ENCODE measurements at regions not wholly inside any gene's neighbourhood (a gene's known extent, or its start where the extent isn't known, plus 50 kb on each side); places are given as distances from the start of the nearest gene placed in this dataset.

- Histone ChIP-seq H3K9ac (ENCODE audit: low read depth, low read length, poor library complexity) (no peak overlapping the region), H3K27ac (replicated peaks; ENCODE audit: low read length) (no peak overlapping the region), H2BK15ac (ENCODE audit: low read length) (no peak overlapping the region), H2AFZ (ENCODE audit: low read length) (no peak overlapping the region), H4K91ac (ENCODE audit: low read depth, low read length, poor library complexity) (no peak overlapping the region), H2AK5ac (ENCODE audit: low read depth, low read length) (no peak overlapping the region), H2BK5ac (ENCODE audit: low read length) (no peak overlapping the region), H3K14ac (ENCODE audit: low read length) (no peak overlapping the region), H3K9me3 (replicated peaks in 1 of 2; ENCODE audit: control insufficient read depth in 2 of 2, insufficient read depth in 1 of 2, low read depth in 1 of 2, low read length in 2 of 2) (no peaks in the 10 kb centered on the region), H3K23ac (ENCODE audit: low read depth, low read length, poor library complexity) (no peak overlapping the region), H3K18ac (ENCODE audit: low read length) (peak overlapping the region; percentile 21), H2BK12ac (ENCODE audit: low read length) (no peak overlapping the region), H3K4me3 (ENCODE audit: low read length in 2 of 2) (no peak overlapping the region), H3K36me3 (replicated peaks in 1 of 2; ENCODE audit: control insufficient read depth in 2 of 2, insufficient read depth in 2 of 2, low read length in 2 of 2) (no peaks in the 10 kb centered on the region), H2BK120ac (ENCODE audit: low read depth, low read length) (no peak overlapping the region), H4K8ac (ENCODE audit: low read depth, low read length) (no peak overlapping the region), H3K4me1 (ENCODE audit: control insufficient read depth in 2 of 2, insufficient read depth in 1 of 2, low read depth in 1 of 2, low read length in 2 of 2) (no peaks in the 10 kb centered on the region), H3K4ac (ENCODE audit: low read length) (no peak overlapping the region), H3K4me2 (ENCODE audit: insufficient read depth, low read length, poor library complexity, severe bottlenecking) (no peak overlapping the region), H3K79me1 (ENCODE audit: low read depth, low read length) (no peaks in the 10 kb centered on the region), H3K27me3 (ENCODE audit: control insufficient read depth in 3 of 3, insufficient read depth in 3 of 3, low read depth in 1 of 3, low read length in 3 of 3) (no peaks in the 10 kb centered on the region)
- WGBS, 2 donors (ENCODE audit: extremely low coverage in 2 of 2, insufficient read length in 2 of 2, insufficient replicate concordance in 1 of 2) = no CpG with 5 or more reads among the region's 5 CpGs
- no peak for DNase-seq (ENCODE audit: low spot score)
These were observed 52.0 kb upstream of the IRX6 start for GRCh38 chr16:55271945-55272513.

- H3K4me3 ChIP-seq (ENCODE audit: low read length in 2 of 2) = no peak overlapping the region
- no peak overlapping the region for H3K18ac ChIP-seq (ENCODE audit: low read length)
- H3K27me3 ChIP-seq (ENCODE audit: control insufficient read depth in 3 of 3, insufficient read depth in 3 of 3, low read depth in 1 of 3, low read length in 3 of 3) = no peaks in the 10 kb centered on the region
- no peak overlapping the region for H2BK15ac ChIP-seq (ENCODE audit: low read length)
- WGBS, 2 donors (ENCODE audit: extremely low coverage in 2 of 2, insufficient read length in 2 of 2, insufficient replicate concordance in 1 of 2) = no CpG with 5 or more reads among the region's 1 CpG
- no peak overlapping the region for H2AK5ac ChIP-seq (ENCODE audit: low read depth, low read length)
- H3K23ac ChIP-seq (ENCODE audit: low read depth, low read length, poor library complexity) = no peak overlapping the region
- no peak overlapping the region for H3K27ac ChIP-seq (replicated peaks; ENCODE audit: low read length)
- no peaks in the 10 kb centered on the region for H3K36me3 ChIP-seq (replicated peaks in 1 of 2; ENCODE audit: control insufficient read depth in 2 of 2, insufficient read depth in 2 of 2, low read length in 2 of 2)
- no peak overlapping the region for H3K4ac ChIP-seq (ENCODE audit: low read length)
- no peak overlapping the region for H4K91ac ChIP-seq (ENCODE audit: low read depth, low read length, poor library complexity)
- H2BK5ac ChIP-seq (ENCODE audit: low read length) = no peak overlapping the region
- no peak overlapping the region for H2AFZ ChIP-seq (ENCODE audit: low read length)
- no peak for DNase-seq (ENCODE audit: low spot score)
- no peak overlapping the region for H3K4me2 ChIP-seq (ENCODE audit: insufficient read depth, low read length, poor library complexity, severe bottlenecking)
- no peaks in the 10 kb centered on the region for H3K79me1 ChIP-seq (ENCODE audit: low read depth, low read length)
- no peak overlapping the region for H3K9ac ChIP-seq (ENCODE audit: low read depth, low read length, poor library complexity)
- H3K14ac ChIP-seq (ENCODE audit: low read length) = no peak overlapping the region
- H4K8ac ChIP-seq (ENCODE audit: low read depth, low read length) = no peak overlapping the region
- no peaks in the 10 kb centered on the region for H3K4me1 ChIP-seq (ENCODE audit: control insufficient read depth in 2 of 2, insufficient read depth in 1 of 2, low read depth in 1 of 2, low read length in 2 of 2)
- no peaks in the 10 kb centered on the region for H3K9me3 ChIP-seq (replicated peaks in 1 of 2; ENCODE audit: control insufficient read depth in 2 of 2, insufficient read depth in 1 of 2, low read depth in 1 of 2, low read length in 2 of 2)
- no peak overlapping the region for H2BK12ac ChIP-seq (ENCODE audit: low read length)
- no peak overlapping the region for H2BK120ac ChIP-seq (ENCODE audit: low read depth, low read length)
These were observed 51.3 kb upstream of the IRX6 start for GRCh38 chr16:55272744-55273143.

GRCh38 chr16:55273356-55273755 lies 50.6 kb upstream of the IRX6 start:
- H3K18ac ChIP-seq (ENCODE audit: low read length) = no peak overlapping the region
- H3K14ac ChIP-seq (ENCODE audit: low read length) = no peak overlapping the region
- no peak overlapping the region for H3K4me2 ChIP-seq (ENCODE audit: insufficient read depth, low read length, poor library complexity, severe bottlenecking)
- H3K4me1 ChIP-seq (ENCODE audit: control insufficient read depth in 2 of 2, insufficient read depth in 1 of 2, low read depth in 1 of 2, low read length in 2 of 2) = no peaks in the 10 kb centered on the region
- no peak overlapping the region for H2AK5ac ChIP-seq (ENCODE audit: low read depth, low read length)
- no peak overlapping the region for H3K23ac ChIP-seq (ENCODE audit: low read depth, low read length, poor library complexity)
- H3K36me3 ChIP-seq (replicated peaks in 1 of 2; ENCODE audit: control insufficient read depth in 2 of 2, insufficient read depth in 2 of 2, low read length in 2 of 2) = no peaks in the 10 kb centered on the region
- no peak overlapping the region for H3K27ac ChIP-seq (replicated peaks; ENCODE audit: low read length)
- no peak overlapping the region for H2BK120ac ChIP-seq (ENCODE audit: low read depth, low read length)
- DNase-seq (ENCODE audit: low spot score) = no peak
- H2BK15ac ChIP-seq (ENCODE audit: low read length) = no peak overlapping the region
- no peak overlapping the region for H3K4me3 ChIP-seq (ENCODE audit: low read length in 2 of 2)
- no peak overlapping the region for H2BK12ac ChIP-seq (ENCODE audit: low read length)
- no peaks in the 10 kb centered on the region for H3K27me3 ChIP-seq (ENCODE audit: control insufficient read depth in 3 of 3, insufficient read depth in 3 of 3, low read depth in 1 of 3, low read length in 3 of 3)
- WGBS, 2 donors (ENCODE audit: extremely low coverage in 2 of 2, insufficient read length in 2 of 2, insufficient replicate concordance in 1 of 2) = no CpG with 5 or more reads among the region's 7 CpGs
- no peak overlapping the region for H2BK5ac ChIP-seq (ENCODE audit: low read length)
- no peak overlapping the region for H3K4ac ChIP-seq (ENCODE audit: low read length)
- H4K8ac ChIP-seq (ENCODE audit: low read depth, low read length) = no peak overlapping the region
- no peak overlapping the region for H3K9ac ChIP-seq (ENCODE audit: low read depth, low read length, poor library complexity)
- H2AFZ ChIP-seq (ENCODE audit: low read length) = no peak overlapping the region
- no peaks in the 10 kb centered on the region for H3K79me1 ChIP-seq (ENCODE audit: low read depth, low read length)
- H4K91ac ChIP-seq (ENCODE audit: low read depth, low read length, poor library complexity) = no peak overlapping the region
- H3K9me3 ChIP-seq (replicated peaks in 1 of 2; ENCODE audit: control insufficient read depth in 2 of 2, insufficient read depth in 1 of 2, low read depth in 1 of 2, low read length in 2 of 2) = no peaks in the 10 kb centered on the region

- no peak overlapping the region for H3K14ac ChIP-seq (ENCODE audit: low read length)
- no peak overlapping the region for H2BK120ac ChIP-seq (ENCODE audit: low read depth, low read length)
- no peak overlapping the region for H3K4me2 ChIP-seq (ENCODE audit: insufficient read depth, low read length, poor library complexity, severe bottlenecking)
- H3K18ac ChIP-seq (ENCODE audit: low read length) = no peak overlapping the region
- H3K9ac ChIP-seq (ENCODE audit: low read depth, low read length, poor library complexity) = no peak overlapping the region
- H3K4ac ChIP-seq (ENCODE audit: low read length) = no peak overlapping the region
- no peak overlapping the region for H2BK5ac ChIP-seq (ENCODE audit: low read length)
- H3K36me3 ChIP-seq (replicated peaks in 1 of 2; ENCODE audit: control insufficient read depth in 2 of 2, insufficient read depth in 2 of 2, low read length in 2 of 2) = no peaks in the 10 kb centered on the region
- H3K27me3 ChIP-seq (ENCODE audit: control insufficient read depth in 3 of 3, insufficient read depth in 3 of 3, low read depth in 1 of 3, low read length in 3 of 3) = no peaks in the 10 kb centered on the region
- H3K27ac ChIP-seq (replicated peaks; ENCODE audit: low read length) = no peak overlapping the region
- H2BK15ac ChIP-seq (ENCODE audit: low read length) = no peak overlapping the region
- no peak overlapping the region for H3K4me3 ChIP-seq (ENCODE audit: low read length in 2 of 2)
- H2BK12ac ChIP-seq (ENCODE audit: low read length) = no peak overlapping the region
- H2AK5ac ChIP-seq (ENCODE audit: low read depth, low read length) = no peak overlapping the region
- H2AFZ ChIP-seq (ENCODE audit: low read length) = no peak overlapping the region
- no peaks in the 10 kb centered on the region for H3K79me1 ChIP-seq (ENCODE audit: low read depth, low read length)
- H4K8ac ChIP-seq (ENCODE audit: low read depth, low read length) = no peak overlapping the region
- no peaks in the 10 kb centered on the region for H3K9me3 ChIP-seq (replicated peaks in 1 of 2; ENCODE audit: control insufficient read depth in 2 of 2, insufficient read depth in 1 of 2, low read depth in 1 of 2, low read length in 2 of 2)
- H4K91ac ChIP-seq (ENCODE audit: low read depth, low read length, poor library complexity) = no peak overlapping the region
- WGBS, 2 donors (ENCODE audit: extremely low coverage in 2 of 2, insufficient read length in 2 of 2, insufficient replicate concordance in 1 of 2) = no CpG with 5 or more reads among the region's 5 CpGs
- H3K23ac ChIP-seq (ENCODE audit: low read depth, low read length, poor library complexity) = no peak overlapping the region
- no peaks in the 10 kb centered on the region for H3K4me1 ChIP-seq (ENCODE audit: control insufficient read depth in 2 of 2, insufficient read depth in 1 of 2, low read depth in 1 of 2, low read length in 2 of 2)
- DNase-seq (ENCODE audit: low spot score) = no peak
These were observed 50.0 kb upstream of the IRX6 start for GRCh38 chr16:55273959-55274358.
